K562 (cell line): ENCODE measurements at regions not wholly inside any gene's neighbourhood (a gene's known extent, or its start where the extent isn't known, plus 50 kb on each side); places are given as distances from the start of the nearest gene placed in this dataset.

Experiments
- CEBPB ChIP-seq: fragments of 450-650 bp; IDR thresholded peaks from 2 replicates; pipeline ENCODE4 v1.6.1; 2016; ENCODE audit warnings: missing genetic modification characterization, missing compliant biosample characterization
- FOXP1 ChIP-seq: sonication (generic); formaldehyde crosslinking; IDR thresholded peaks from 2 replicates; pipeline ENCODE4 v1.8.0; 2022; ENCODE audit warnings: mild to moderate bottlenecking, missing genetic modification reagents
- GATA2 ChIP-seq: sonication (generic); formaldehyde crosslinking; IDR thresholded peaks from 2 replicates; pipeline ENCODE4 v1.4.0; 2020; ENCODE audit warnings: mild to moderate bottlenecking, missing genetic modification reagents
- HDAC6 ChIP-seq: IDR thresholded peaks from 2 replicates; pipeline ENCODE4 v1.6.1; 2012; ENCODE audit warnings: low read depth, mild to moderate bottlenecking, control low read depth, inconsistent platforms, low read length, moderate library complexity
- SMAD2 ChIP-seq: fragments of 150-350 bp; IDR thresholded peaks from 2 replicates; pipeline ENCODE4 v1.6.1; 2014; ENCODE audit warnings: low read depth, mild to moderate bottlenecking, low read length
- TF ChIP-seq, protein P1 (sequence below): IDR thresholded peaks from 2 replicates; pipeline ENCODE4 v1.6.1; 2012; ENCODE audit warnings: low read depth, low read length, improper control_type of control experiment, borderline replicate concordance

DNA sequence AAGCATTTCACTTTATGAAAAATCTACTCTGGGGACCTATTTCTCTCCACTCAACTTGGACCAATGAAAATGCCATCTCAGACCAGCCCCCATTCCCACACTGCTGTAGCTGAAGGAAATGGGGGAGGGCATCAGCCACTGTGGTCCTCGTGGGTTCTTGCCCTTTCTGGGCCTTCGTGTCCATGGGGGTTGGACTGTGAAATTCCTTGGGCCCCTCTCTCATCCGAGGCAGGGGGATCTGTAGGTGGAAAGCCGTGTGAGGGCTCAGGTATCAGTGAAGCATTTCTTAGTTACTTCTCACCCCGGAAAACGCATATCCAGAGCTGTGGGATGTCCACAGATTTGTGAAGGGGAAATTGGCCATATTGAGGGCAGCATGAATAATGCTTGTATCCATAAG lies 147.9 kb downstream of the CDC5L start:
- TF ChIP-seq FOXP1 (CRISPR knock-in tag) = no peak
- no peak for TF ChIP-seq SMAD2
- TF ChIP-seq GATA2 (CRISPR knock-in tag) = no peak
- TF ChIP-seq, protein P1, sequence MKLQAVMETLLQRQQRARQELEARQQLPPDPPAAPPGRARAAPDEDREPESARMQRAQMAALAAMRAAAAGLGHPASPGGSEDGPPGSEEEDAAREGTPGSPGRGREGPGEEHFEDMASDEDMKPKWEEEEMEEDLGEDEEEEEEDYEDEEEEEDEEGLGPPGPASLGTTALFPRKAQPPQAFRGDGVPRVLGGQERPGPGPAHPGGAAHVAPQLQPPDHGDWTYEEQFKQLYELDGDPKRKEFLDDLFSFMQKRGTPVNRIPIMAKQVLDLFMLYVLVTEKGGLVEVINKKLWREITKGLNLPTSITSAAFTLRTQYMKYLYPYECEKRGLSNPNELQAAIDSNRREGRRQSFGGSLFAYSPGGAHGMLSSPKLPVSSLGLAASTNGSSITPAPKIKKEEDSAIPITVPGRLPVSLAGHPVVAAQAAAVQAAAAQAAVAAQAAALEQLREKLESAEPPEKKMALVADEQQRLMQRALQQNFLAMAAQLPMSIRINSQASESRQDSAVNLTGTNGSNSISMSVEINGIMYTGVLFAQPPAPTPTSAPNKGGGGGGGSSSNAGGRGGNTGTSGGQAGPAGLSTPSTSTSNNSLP = no peak
- TF ChIP-seq CEBPB = no peak
- no peak for TF ChIP-seq HDAC6
